GM06990 (cell line): ENCODE measurements at regions not wholly inside any gene's neighbourhood (a gene's known extent, or its start where the extent isn't known, plus 50 kb on each side); places are given as distances from the start of the nearest gene placed in this dataset.
"Not testable (repeated sequence)": the region's sequence is repeated elsewhere in the genome, so short reads cannot be mapped to it uniquely, and the experiment has no call there.

Experiments used
- DNase-seq: peaks from one replicate; pipeline ENCODE4 v3.0.0-alpha.2; 2011; ENCODE audit not compliant: insufficient read length; ENCODE audit errors: extremely low read depth
- H3K27me3 ChIP-seq: replicated peaks from 2 replicates; pipeline ENCODE4 v1.6.0; 2011; ENCODE audit warnings: low read length; ENCODE audit not compliant: control insufficient read depth, insufficient read depth
- H3K36me3 ChIP-seq: 2 replicates; pipeline ENCODE4 v1.5.1; 2011; ENCODE audit warnings: low read length; ENCODE audit not compliant: control insufficient read depth, insufficient read depth
- H3K4me3 ChIP-seq: replicated peaks from 2 replicates; pipeline ENCODE4 v1.5.1; 2011; ENCODE audit warnings: low read depth, mild to moderate bottlenecking, control low read depth, low read length
- TF ChIP-seq, protein P1 (sequence below): IDR thresholded peaks from 2 replicates; pipeline ENCODE4 v1.5.1; 2011; ENCODE audit warnings: low read length, control low read depth, mild to moderate bottlenecking, inconsistent platforms; ENCODE audit not compliant: insufficient read depth, poor library complexity, severe bottlenecking

DNA sequence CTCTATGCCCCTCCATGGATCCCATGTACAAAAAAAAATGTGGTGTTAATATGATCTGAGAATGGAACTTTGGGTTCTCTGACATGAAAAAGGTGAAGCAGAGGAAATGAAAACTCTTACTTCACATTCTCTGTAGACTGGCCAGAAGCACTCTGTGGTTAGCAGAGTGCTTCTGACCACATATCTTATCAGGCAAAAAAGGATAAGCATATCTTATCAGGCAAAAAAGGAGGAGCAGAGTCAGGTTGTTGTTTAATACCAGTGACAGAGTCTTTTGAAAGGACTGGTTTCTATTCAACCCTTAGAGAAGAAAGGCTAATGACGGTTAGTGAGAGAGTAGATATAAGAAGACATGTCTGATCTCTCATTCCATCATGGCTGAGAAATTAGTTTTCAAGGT, 1404.8 kb downstream of the SLITRK1 start:
- no peaks in the 10 kb centered on the region for H3K36me3 ChIP-seq
- DNase-seq = no peak
- TF ChIP-seq, protein P1, sequence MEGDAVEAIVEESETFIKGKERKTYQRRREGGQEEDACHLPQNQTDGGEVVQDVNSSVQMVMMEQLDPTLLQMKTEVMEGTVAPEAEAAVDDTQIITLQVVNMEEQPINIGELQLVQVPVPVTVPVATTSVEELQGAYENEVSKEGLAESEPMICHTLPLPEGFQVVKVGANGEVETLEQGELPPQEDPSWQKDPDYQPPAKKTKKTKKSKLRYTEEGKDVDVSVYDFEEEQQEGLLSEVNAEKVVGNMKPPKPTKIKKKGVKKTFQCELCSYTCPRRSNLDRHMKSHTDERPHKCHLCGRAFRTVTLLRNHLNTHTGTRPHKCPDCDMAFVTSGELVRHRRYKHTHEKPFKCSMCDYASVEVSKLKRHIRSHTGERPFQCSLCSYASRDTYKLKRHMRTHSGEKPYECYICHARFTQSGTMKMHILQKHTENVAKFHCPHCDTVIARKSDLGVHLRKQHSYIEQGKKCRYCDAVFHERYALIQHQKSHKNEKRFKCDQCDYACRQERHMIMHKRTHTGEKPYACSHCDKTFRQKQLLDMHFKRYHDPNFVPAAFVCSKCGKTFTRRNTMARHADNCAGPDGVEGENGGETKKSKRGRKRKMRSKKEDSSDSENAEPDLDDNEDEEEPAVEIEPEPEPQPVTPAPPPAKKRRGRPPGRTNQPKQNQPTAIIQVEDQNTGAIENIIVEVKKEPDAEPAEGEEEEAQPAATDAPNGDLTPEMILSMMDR = no peak
- no peaks in the 10 kb centered on the region for H3K27me3 ChIP-seq
- H3K4me3 ChIP-seq = no peak overlapping the region

DNA sequence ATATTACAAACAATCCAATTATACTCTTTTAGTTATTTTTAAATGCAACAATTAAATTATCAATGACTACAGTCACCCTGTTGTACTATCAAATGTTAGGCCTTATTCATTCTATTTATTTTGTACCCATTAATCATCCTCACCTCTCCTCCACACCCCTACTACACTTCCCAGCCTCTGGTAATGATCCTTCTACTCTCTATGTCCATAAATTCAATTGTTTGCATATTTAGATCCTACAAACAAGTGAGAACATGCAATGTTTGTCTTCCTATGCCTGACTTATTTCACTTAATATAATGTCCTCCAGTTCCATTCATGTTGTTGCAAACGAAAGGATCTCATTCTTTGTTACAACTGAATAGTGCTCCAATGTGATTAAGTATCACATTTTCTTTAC, 1414.6 kb downstream of the SLITRK1 start:
- no peak for DNase-seq
- Histone ChIP-seq H3K4me3 (no peak overlapping the region), H3K27me3 (no peaks in the 10 kb centered on the region), H3K36me3 (no peaks in the 10 kb centered on the region)
- TF ChIP-seq, protein P1 = no peak

DNA sequence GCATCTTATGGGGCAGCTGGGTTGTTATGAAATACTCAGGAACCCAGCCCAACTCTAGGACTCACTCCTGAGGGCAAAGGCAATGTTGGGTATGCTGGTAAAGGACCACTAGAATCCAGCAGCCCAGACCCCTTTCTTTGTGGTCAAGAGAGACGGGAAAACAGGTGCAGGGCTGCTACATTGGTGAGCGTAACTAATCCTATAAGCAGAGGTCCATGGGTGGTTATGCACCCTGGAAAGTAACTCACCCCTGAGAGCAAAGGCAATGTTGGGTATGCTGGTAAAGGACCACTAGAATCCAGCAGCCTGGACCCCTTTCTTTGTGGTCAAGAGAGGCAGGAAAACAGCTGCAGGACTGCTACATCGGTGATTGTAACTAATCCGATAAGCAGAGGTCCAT, 1422.7 kb downstream of the SLITRK1 start:
- not testable (repeated sequence) for H3K4me3 ChIP-seq, H3K36me3 ChIP-seq, H3K27me3 ChIP-seq, DNase-seq

DNA sequence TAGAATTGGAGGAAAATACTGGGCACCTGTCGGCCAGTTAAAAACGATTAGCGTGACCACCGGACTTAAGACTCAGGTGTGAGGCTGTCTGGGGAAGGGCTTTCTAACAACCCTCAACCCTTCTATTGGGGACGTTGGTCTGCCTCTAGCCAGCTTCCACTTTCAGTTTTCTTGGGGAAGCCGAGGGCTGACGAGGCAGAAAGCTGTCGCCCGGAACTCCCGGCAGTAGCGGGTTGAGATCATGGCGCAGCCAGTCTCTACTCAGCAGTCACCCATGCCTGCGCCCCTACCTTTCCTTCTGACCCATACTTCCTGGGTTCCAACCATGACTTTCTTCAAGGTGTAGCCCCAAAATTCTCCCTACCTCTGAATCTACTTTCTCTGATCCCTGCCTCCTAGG, 1424.1 kb downstream of the SLITRK1 start:
- no peaks in the 10 kb centered on the region for H3K36me3 ChIP-seq
- no peak overlapping the region for H3K4me3 ChIP-seq
- H3K27me3 ChIP-seq = no peaks in the 10 kb centered on the region
- TF ChIP-seq, protein P1 = no peak
- DNase-seq = no peak

DNA sequence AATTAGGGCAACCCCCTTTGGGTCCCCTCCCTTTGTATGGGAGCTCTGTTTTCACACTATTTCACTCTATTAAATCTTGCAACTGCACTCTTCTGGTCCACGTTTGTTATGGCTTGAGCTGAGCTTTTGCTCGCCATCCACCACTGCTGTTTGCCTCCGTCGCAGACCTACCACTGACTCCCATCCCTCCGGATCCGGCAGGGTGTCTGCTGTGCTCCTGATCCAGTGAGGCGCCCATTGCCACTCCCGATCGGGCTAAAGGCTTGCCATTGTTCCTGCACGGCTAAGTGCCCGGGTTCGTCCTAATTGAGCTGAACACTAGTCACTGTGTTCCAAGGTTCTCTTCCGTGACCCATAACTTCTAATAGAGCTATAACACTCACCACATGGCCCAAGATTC, 1424.7 kb downstream of the SLITRK1 start:
- not testable (repeated sequence) for H3K4me3 ChIP-seq, DNase-seq, H3K27me3 ChIP-seq, H3K36me3 ChIP-seq

DNA sequence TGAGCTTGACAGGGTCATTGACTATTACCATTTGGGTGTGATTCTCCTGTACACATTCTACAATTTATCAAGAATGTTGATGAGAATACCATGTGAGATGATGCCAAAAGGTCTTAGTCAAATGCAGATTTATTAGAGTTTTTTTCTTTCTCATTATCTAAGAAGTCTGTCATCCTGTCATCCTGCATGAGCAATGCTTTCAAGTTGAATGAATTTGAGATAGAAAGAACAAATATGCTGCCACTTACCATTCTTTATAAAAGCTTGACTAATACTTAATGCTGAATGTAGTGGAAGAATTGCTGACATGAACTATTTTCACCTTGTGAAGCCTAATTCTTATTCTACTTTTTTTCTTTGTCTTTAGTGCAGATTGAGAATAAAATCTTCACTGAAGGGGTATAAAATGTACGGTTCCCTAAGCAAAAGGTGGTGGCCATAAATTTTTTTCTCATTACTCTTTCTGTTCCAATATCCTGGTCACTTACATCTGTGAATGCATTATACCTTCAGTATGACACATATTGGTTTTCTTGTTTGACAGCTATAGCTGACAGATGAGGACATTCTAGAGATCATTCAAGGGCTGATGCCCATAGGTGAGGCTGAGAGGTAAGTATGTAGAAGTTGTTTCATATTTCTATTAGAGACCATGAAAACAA, 1434.7 kb downstream of the SLITRK1 start:
- TF ChIP-seq, protein P1 = no peak
- no peak for DNase-seq
- Histone ChIP-seq H3K36me3 (no peaks in the 10 kb centered on the region), H3K4me3 (no peak overlapping the region), H3K27me3 (no peaks in the 10 kb centered on the region)
